GM12878 (cell line): ENCODE measurements at regions not wholly inside any gene's neighbourhood (a gene's known extent, or its start where the extent isn't known, plus 50 kb on each side); places are given as distances from the start of the nearest gene placed in this dataset.

ENCODE experiments used
- ATAC-seq: fragments of 200-7000 bp; cut with Tn5 transposase; 3 replicates; pipeline ENCODE4 v1.9.1; 2020; ENCODE audit warnings: mild to moderate bottlenecking, moderate library complexity
- BruUV-seq: library from RNA; stranded (reverse); fragments of 400-500 nt; replicated peaks from 2 replicates; lab custom pipeline; 2021; lab: Mats Ljungman, UMichigan
- CTCF ChIA-PET: fragments of 300-600 bp; sonication (Branson Sonifier 250); formaldehyde crosslinking; extraction: SDS; loops from one replicate; lab custom pipeline; 2021; ENCODE audit warnings: inconsistent platforms; lab: Yijun Ruan, JAX
- POLR2A ChIA-PET: fragments of 350-600 bp; formaldehyde crosslinking; extraction: SDS; loops from one replicate; lab custom pipeline; 2021; ENCODE audit warnings: inconsistent platforms; lab: Charles Lee
- RAD21 ChIA-PET: fragments of 300-600 bp; sonication (Branson Sonifier 250); formaldehyde crosslinking; loops from one replicate; lab custom pipeline; 2023; ENCODE audit warnings: antibody characterized with exemption; ENCODE audit not compliant: unreplicated experiment; lab: Charles Lee
- SMC1A ChIA-PET: fragments of 300-600 bp; sonication (Branson Sonifier 250); formaldehyde crosslinking; loops from one replicate; lab custom pipeline; 2023; ENCODE audit not compliant: unreplicated experiment, uncharacterized antibody; lab: Charles Lee
- DNase-seq: peaks from one replicate; pipeline ENCODE4 v3.0.0-alpha.2; 2011; ENCODE audit warnings: low read depth, low spot score
- FAIRE-seq: peaks from 3 replicates; lab custom pipeline; 2011; peaks lifted over from hg19 to GRCh38; lab: Jason Lieb, UNC
- H2AFZ ChIP-seq: 2 replicates; pipeline ENCODE4 v1.6.0; 2011; ENCODE audit warnings: low read depth, low read length, control low read depth; ENCODE audit not compliant: control insufficient read depth
- H3K27ac ChIP-seq: 2 replicates; pipeline ENCODE4 v1.5.1; 2011; ENCODE audit warnings: control low read depth; ENCODE audit not compliant: control insufficient read depth, insufficient read depth
- H3K27me3 ChIP-seq, 2 experiments: replicated peaks in 1 of 2; 2 replicates each; pipeline versions ENCODE4 v1.6.0 to v1.6.1; 2011; ENCODE audit warnings: low read length in 1 of 2; ENCODE audit not compliant: control insufficient read depth in 2 of 2, insufficient read depth in 2 of 2
- H3K36me3 ChIP-seq, 2 experiments: 2 replicates each; pipeline ENCODE4 v1.5.1; 2011; ENCODE audit warnings: low read length in 1 of 2; ENCODE audit not compliant: control insufficient read depth in 2 of 2, insufficient read depth in 2 of 2
- H3K4me1 ChIP-seq: 2 replicates; pipeline ENCODE4 v1.6.1; 2011; ENCODE audit warnings: mild to moderate bottlenecking, low read length, moderate library complexity, mixed read lengths; ENCODE audit not compliant: control insufficient read depth, insufficient read depth
- H3K4me2 ChIP-seq: 2 replicates; pipeline ENCODE4 v1.6.0; 2011; ENCODE audit warnings: control low read depth; ENCODE audit not compliant: control insufficient read depth, insufficient read depth
- H3K4me3 ChIP-seq: fragments of 200-600 bp; sonication (generic); 2 replicates; pipeline ENCODE4 v1.5.1; 2016
- H3K79me2 ChIP-seq: 2 replicates; pipeline ENCODE4 v1.6.0; 2011; ENCODE audit warnings: low read length; ENCODE audit not compliant: control insufficient read depth, insufficient read depth
- H3K9ac ChIP-seq: 2 replicates; pipeline ENCODE4 v1.8.0; 2011; ENCODE audit warnings: low read length, control low read depth, mixed read lengths; ENCODE audit not compliant: control insufficient read depth, insufficient read depth
- H3K9me3 ChIP-seq: replicated peaks from 3 replicates; pipeline ENCODE4 v1.5.1; 2011; ENCODE audit warnings: mild to moderate bottlenecking, low read length; ENCODE audit not compliant: control insufficient read depth, insufficient read depth
- H4K20me1 ChIP-seq: 2 replicates; pipeline ENCODE4 v1.6.0; 2011; ENCODE audit not compliant: control insufficient read depth, insufficient read depth
- DPF2 ChIP-seq: fragments of 450-650 bp; IDR thresholded peaks from 2 replicates; pipeline ENCODE4 v1.6.1; 2017; ENCODE audit warnings: mild to moderate bottlenecking
- HDGF ChIP-seq: fragments of 450-650 bp; IDR thresholded peaks from 2 replicates; pipeline ENCODE4 v1.6.1; 2016; ENCODE audit warnings: antibody characterized with exemption
- KAT2A ChIP-seq: conservative IDR thresholded peaks from 2 replicates; pipeline ENCODE4 v1.6.1; 2011; ENCODE audit warnings: low read depth, low read length; ENCODE audit not compliant: control insufficient read depth
- MYC ChIP-seq: IDR thresholded peaks from 2 replicates; pipeline ENCODE4 v1.6.1; 2011; ENCODE audit warnings: mild to moderate bottlenecking, low read length, moderate library complexity, inconsistent platforms; ENCODE audit not compliant: insufficient read depth, insufficient replicate concordance, insufficient read length, severe bottlenecking
- in situ Hi-C: fragments of 300-500 bp; cut with MboI; formaldehyde crosslinking; loops from 9 replicates; pipeline ENCODE4 v1.14.3; 2018; ENCODE audit warnings: mixed read lengths
- intact Hi-C: fragments of 100-400 bp; cut with micrococcal nuclease; formaldehyde crosslinking; loops from one replicate; pipeline ENCODE4 v1.14.2; 2022; ENCODE audit not compliant: unreplicated experiment
- TF ChIP-seq, protein P1 (sequence below): fragments of 450-650 bp; IDR thresholded peaks from 2 replicates; pipeline ENCODE4 v1.6.1; 2017; ENCODE audit warnings: mild to moderate bottlenecking, moderate library complexity

DNA sequence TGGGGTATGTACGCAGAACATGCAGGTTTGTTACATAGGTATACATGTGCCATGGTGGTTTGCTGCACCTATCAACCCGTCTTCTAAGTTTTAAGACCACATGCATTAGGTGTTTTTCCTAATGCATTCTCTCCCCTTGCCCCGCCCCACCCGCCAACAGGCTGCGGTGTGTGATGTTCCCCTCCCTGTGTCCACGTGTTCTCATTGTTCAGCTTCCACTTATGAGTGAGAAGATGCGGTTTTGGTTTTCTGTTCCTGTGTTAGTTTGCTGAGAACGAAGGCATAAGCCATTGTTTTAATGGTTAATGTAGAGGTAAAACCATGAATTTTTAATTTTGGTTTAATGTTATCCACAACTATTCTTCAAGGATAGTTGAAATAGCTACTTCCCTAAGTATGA lies 346.8 kb upstream of the EPHA6 start (continued):
- TF ChIP-seq, protein P1, sequence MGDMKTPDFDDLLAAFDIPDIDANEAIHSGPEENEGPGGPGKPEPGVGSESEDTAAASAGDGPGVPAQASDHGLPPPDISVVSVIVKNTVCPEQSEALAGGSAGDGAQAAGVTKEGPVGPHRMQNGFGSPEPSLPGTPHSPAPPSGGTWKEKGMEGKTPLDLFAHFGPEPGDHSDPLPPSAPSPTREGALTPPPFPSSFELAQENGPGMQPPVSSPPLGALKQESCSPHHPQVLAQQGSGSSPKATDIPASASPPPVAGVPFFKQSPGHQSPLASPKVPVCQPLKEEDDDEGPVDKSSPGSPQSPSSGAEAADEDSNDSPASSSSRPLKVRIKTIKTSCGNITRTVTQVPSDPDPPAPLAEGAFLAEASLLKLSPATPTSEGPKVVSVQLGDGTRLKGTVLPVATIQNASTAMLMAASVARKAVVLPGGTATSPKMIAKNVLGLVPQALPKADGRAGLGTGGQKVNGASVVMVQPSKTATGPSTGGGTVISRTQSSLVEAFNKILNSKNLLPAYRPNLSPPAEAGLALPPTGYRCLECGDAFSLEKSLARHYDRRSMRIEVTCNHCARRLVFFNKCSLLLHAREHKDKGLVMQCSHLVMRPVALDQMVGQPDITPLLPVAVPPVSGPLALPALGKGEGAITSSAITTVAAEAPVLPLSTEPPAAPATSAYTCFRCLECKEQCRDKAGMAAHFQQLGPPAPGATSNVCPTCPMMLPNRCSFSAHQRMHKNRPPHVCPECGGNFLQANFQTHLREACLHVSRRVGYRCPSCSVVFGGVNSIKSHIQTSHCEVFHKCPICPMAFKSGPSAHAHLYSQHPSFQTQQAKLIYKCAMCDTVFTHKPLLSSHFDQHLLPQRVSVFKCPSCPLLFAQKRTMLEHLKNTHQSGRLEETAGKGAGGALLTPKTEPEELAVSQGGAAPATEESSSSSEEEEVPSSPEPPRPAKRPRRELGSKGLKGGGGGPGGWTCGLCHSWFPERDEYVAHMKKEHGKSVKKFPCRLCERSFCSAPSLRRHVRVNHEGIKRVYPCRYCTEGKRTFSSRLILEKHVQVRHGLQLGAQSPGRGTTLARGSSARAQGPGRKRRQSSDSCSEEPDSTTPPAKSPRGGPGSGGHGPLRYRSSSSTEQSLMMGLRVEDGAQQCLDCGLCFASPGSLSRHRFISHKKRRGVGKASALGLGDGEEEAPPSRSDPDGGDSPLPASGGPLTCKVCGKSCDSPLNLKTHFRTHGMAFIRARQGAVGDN = peak; percentile 54; the same call in 1 of the 2 replicates
- TF ChIP-seq MYC (no peak), KAT2A (no peak)
- TF ChIP-seq, all 136 proteins: peak for 6

DNA sequence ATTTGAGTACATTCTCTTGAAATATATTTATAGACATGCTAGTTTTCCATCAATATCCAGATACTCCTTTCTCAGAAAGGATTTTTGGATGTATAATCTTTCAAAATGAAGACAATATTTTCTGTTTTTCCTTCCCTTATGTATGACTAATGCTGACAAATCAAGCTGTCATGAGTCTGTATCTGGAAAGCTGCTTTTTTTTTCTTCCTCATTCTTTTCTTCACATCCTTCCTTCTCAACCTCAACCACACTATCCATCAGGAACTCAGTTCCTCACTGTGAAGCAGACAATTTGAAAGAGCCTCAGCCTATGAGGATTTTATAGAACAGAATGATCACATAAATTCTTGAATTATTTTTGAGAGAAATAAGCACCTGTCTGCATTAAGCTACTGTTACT lies 335.9 kb upstream of the EPHA6 start:
- intact Hi-C loops (no loop called here), in situ Hi-C loops (no loop called here)
- RAD21 ChIA-PET = no interaction called here
- SMC1A ChIA-PET = no interaction called here
- BruUV-seq = no TSS peak
- Histone ChIP-seq H3K4me1 (no peaks in the 10 kb centered on the region), H3K4me2 (no peak overlapping the region), H3K9me3 (no peaks in the 10 kb centered on the region), H3K4me3 (no peak overlapping the region), H2AFZ (no peak overlapping the region), H3K27ac (no peak overlapping the region), H3K79me2 (no peaks in the 10 kb centered on the region), H3K9ac (no peak overlapping the region), H4K20me1 (no peaks in the 10 kb centered on the region), H3K36me3 (no peaks in the 10 kb centered on the region), H3K27me3 (no peaks in the 10 kb centered on the region)
- FAIRE-seq (no peak), DNase-seq (no peak), ATAC-seq (no peak)
- POLR2A ChIA-PET = no interaction called here
- CTCF ChIA-PET = no interaction called here
- TF ChIP-seq HDGF (no peak), DPF2 (no peak)
